CD14-positive monocyte (primary cell): ENCODE measurements at regions not wholly inside any gene's neighbourhood (a gene's known extent, or its start where the extent isn't known, plus 50 kb on each side); places are given as distances from the start of the nearest gene placed in this dataset.

ENCODE experiments used
- DNase-seq, 3 donors: peaks; one replicate each; pipeline ENCODE4 v3.0.0-alpha.2; 2011 to 2022
- H2AFZ ChIP-seq: 2 replicates; pipeline ENCODE4 v1.6.0; 2012; ENCODE audit warnings: mild to moderate bottlenecking, low read depth, low read length, inconsistent platforms; ENCODE audit not compliant: insufficient read depth, poor library complexity, severe bottlenecking
- H3K27ac ChIP-seq, 2 donors: 1 replicate in 1 of 2; 2 replicates in 1 of 2; pipeline ENCODE4 v1.5.1; 2012 to 2013; ENCODE audit warnings: low read length in 2 of 2, control low read depth in 1 of 2, inconsistent platforms in 1 of 2, low read depth in 1 of 2, mild to moderate bottlenecking in 1 of 2
- H3K27me3 ChIP-seq, 2 donors: one replicate each; pipeline versions ENCODE4 v1.6.0 to v1.6.1; 2011 to 2013; ENCODE audit warnings: low read length in 2 of 2; ENCODE audit not compliant: control insufficient read depth in 2 of 2, insufficient read depth in 2 of 2
- H3K36me3 ChIP-seq, 2 donors: replicated peaks in 1 of 2; 1 replicate in 1 of 2; 2 replicates in 1 of 2; pipeline versions ENCODE4 v1.5.1 to v1.6.1; 2012 to 2013; ENCODE audit warnings: low read length in 2 of 2, control low read depth in 1 of 2, inconsistent platforms in 1 of 2, mild to moderate bottlenecking in 1 of 2; ENCODE audit not compliant: insufficient read depth in 2 of 2, control insufficient read depth in 1 of 2
- H3K4me1 ChIP-seq, 2 donors: 1 replicate in 1 of 2; 2 replicates in 1 of 2; pipeline versions ENCODE4 v1.5.1 to v1.6.1; 2012 to 2013; ENCODE audit warnings: low read length in 2 of 2, control low read depth in 1 of 2, inconsistent platforms in 1 of 2, mild to moderate bottlenecking in 1 of 2, moderate library complexity in 1 of 2; ENCODE audit not compliant: insufficient read depth in 2 of 2, control insufficient read depth in 1 of 2
- H3K4me2 ChIP-seq: replicated peaks from 2 replicates; pipeline ENCODE3; 2012; ENCODE audit warnings: low read length, moderate library complexity, mild to moderate bottlenecking; ENCODE audit not compliant: poor library complexity, severe bottlenecking; ENCODE audit errors: extremely low read depth
- H3K4me3 ChIP-seq, 3 experiments: fragments of 200-600 bp in 1 of 3; sonication (generic) in 1 of 3; replicated peaks in 1 of 3; 1 replicate in 2 of 3; 2 replicates in 1 of 3; pipeline ENCODE4 v1.5.1; 2011 to 2013; ENCODE audit warnings: low read length in 3 of 3, mild to moderate bottlenecking in 3 of 3, control low read depth in 2 of 3, low read depth in 2 of 3, inconsistent platforms in 1 of 3, moderate library complexity in 1 of 3
- H3K79me2 ChIP-seq: 2 replicates; pipeline ENCODE4 v1.6.0; 2012; ENCODE audit warnings: mild to moderate bottlenecking, control low read depth, inconsistent platforms, low read length, moderate library complexity; ENCODE audit not compliant: insufficient read depth
- H3K9ac ChIP-seq: 2 replicates; pipeline ENCODE4 v1.6.0; 2017; ENCODE audit warnings: low read length, mild to moderate bottlenecking; ENCODE audit not compliant: insufficient read depth, poor library complexity, severe bottlenecking
- H3K9me3 ChIP-seq, 2 donors: replicated peaks in 1 of 2; 1 replicate in 1 of 2; 2 replicates in 1 of 2; pipeline versions ENCODE4 v1.5.1 to v1.6.1; 2012 to 2013; ENCODE audit warnings: low read length in 2 of 2, control low read depth in 1 of 2; ENCODE audit not compliant: control insufficient read depth in 1 of 2, insufficient read depth in 1 of 2
- H4K20me1 ChIP-seq: 2 replicates; pipeline ENCODE4 v1.6.0; 2012; ENCODE audit warnings: mild to moderate bottlenecking, low read length, control low read depth, moderate library complexity; ENCODE audit not compliant: insufficient read depth
- H3K27ac Mint-ChIP-seq, 7 donors: one replicate each; pipeline ENCODE4 v1.8.0; 2020; ENCODE audit warnings: mild to moderate bottlenecking in 7 of 7, mixed read lengths in 7 of 7, moderate library complexity in 6 of 7, inconsistent platforms in 2 of 7
- H3K27me3 Mint-ChIP-seq, 3 donors: one replicate each; pipeline ENCODE4 v1.8.0; 2021 to 2022; ENCODE audit warnings: low read depth in 3 of 3, mild to moderate bottlenecking in 3 of 3, mixed read lengths in 3 of 3, moderate library complexity in 3 of 3, inconsistent platforms in 1 of 3
- H3K36me3 Mint-ChIP-seq, 2 donors: one replicate each; pipeline ENCODE4 v1.8.0; 2020; ENCODE audit warnings: mixed read lengths in 2 of 2, inconsistent platforms in 1 of 2, mild to moderate bottlenecking in 1 of 2
- H3K4me1 Mint-ChIP-seq: one replicate; pipeline ENCODE4 v1.8.0; 2020; ENCODE audit warnings: mild to moderate bottlenecking, mixed read lengths
- H3K4me3 Mint-ChIP-seq, 2 donors: one replicate each; pipeline ENCODE4 v1.8.0; 2020; ENCODE audit warnings: mild to moderate bottlenecking in 2 of 2, mixed read lengths in 2 of 2, moderate library complexity in 1 of 2
- H3K9me3 Mint-ChIP-seq, 7 donors: one replicate each; pipeline ENCODE4 v1.8.0; 2020 to 2022; ENCODE audit warnings: mixed read lengths in 7 of 7, mild to moderate bottlenecking in 6 of 7, moderate library complexity in 6 of 7, inconsistent platforms in 2 of 7
- CTCF ChIP-seq: fragments of 200-600 bp; IDR thresholded peaks from one replicate; pipeline ENCODE4 v1.8.0; 2022; ENCODE audit warnings: antibody characterized with exemption, mild to moderate bottlenecking
- WGBS: methylation state at CpG from one replicate; pipeline ENCODE4 v1.1.5; 2013; ENCODE audit warnings: missing lambda C conversion rate; ENCODE audit not compliant: insufficient coverage; 5-methylcytosine and 5-hydroxymethylcytosine counted together
- intact Hi-C, 2 donors: fragments of 100-400 bp; cut with micrococcal nuclease; formaldehyde crosslinking; loops; one replicate each; pipeline versions ENCODE4 v1.15.0 to v1.15.1; 2023

DNA sequence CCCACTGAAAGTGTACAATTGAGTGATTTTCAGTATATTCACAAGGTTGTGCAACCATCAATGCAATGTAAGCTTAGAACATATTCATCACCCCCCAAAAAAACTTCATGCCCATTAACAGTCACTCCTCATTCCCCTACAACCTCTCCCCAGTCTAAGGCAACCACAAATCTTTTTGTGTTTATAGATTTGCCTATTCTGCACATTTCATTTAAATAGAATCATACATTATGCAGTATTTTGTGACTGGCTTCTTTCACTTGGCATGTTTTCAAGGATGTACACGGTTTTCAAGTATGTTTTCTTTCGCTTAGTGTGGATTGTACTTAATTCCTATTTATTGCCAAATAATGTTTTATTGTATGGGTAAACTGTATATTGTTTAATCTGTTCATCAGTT is 95.6 kb upstream of the ADRA1D start:
- no peak overlapping the region for H3K4me2 ChIP-seq
- H3K27me3 ChIP-seq: no peaks in the 10 kb centered on the region
- Mint-ChIP-seq H3K4me1 (peaks cover 6% of the 10 kb centered on the region), H3K27ac (no peak overlapping the region), H3K9me3 (no peaks in the 10 kb centered on the region), H3K36me3 (no peaks in the 10 kb centered on the region), H3K27me3 (peaks cover 2 to 12% (median 6%) of the 10 kb centered on the region in 3 donors), H3K4me3 (no peak overlapping the region)
- H3K9me3 ChIP-seq: no peaks in the 10 kb centered on the region
- no peak overlapping the region for H3K9ac ChIP-seq
- no peaks in the 10 kb centered on the region for H3K4me1 ChIP-seq
- no peak for DNase-seq
- no peaks in the 10 kb centered on the region for H3K79me2 ChIP-seq
- WGBS: no CpG with 5 or more reads among the region's 2 CpGs
- H3K4me3 ChIP-seq: no peak overlapping the region
- no peak overlapping the region for H2AFZ ChIP-seq
- no peaks in the 10 kb centered on the region for H4K20me1 ChIP-seq
- no peak overlapping the region for H3K27ac ChIP-seq
- intact Hi-C loops: no loop called here
- H3K36me3 ChIP-seq: no peaks in the 10 kb centered on the region
- no peak for TF ChIP-seq CTCF

DNA sequence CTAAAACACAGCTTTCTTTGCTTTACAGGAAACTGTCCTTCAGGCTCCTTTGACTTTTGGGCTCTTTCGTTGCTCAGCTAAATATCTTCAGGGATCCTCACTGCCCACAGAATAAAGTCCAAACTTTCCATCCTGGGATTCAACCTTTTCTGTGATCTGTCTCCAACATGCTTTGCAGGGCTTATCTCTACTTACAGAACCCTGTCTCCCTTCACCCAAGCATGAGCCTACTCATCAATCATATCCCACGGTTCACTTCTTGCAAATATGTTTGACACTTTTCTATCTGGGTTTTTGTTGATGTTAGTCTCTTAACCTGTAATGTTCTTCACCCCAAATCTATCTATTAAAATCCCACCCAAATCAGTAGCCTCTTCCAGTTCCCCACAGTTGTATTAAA is 93.5 kb upstream of the ADRA1D start:
- no peaks in the 10 kb centered on the region for H3K36me3 Mint-ChIP-seq
- Histone ChIP-seq H4K20me1 (no peaks in the 10 kb centered on the region), H3K27ac (no peak overlapping the region), H3K4me2 (no peak overlapping the region), H3K4me3 (no peak overlapping the region), H3K4me1 (no peaks in the 10 kb centered on the region), H3K27me3 (no peaks in the 10 kb centered on the region), H2AFZ (no peak overlapping the region), H3K79me2 (no peaks in the 10 kb centered on the region), H3K36me3 (no peaks in the 10 kb centered on the region), H3K9me3 (no peaks in the 10 kb centered on the region), H3K9ac (no peak overlapping the region)
- no peaks in the 10 kb centered on the region for H3K9me3 Mint-ChIP-seq
- no peak for TF ChIP-seq CTCF
- H3K27ac Mint-ChIP-seq: no peak overlapping the region
- WGBS: 77% methylated on average over 1 of the region's 2 CpGs
- peaks cover 6% of the 10 kb centered on the region for H3K4me1 Mint-ChIP-seq
- DNase-seq: no peak
- H3K27me3 Mint-ChIP-seq: peaks cover 2 to 12% (median 6%) of the 10 kb centered on the region in 3 donors
- H3K4me3 Mint-ChIP-seq: no peak overlapping the region
- intact Hi-C loops: no loop called here
